GM12878 (cell line): ENCODE measurements at regions not wholly inside any gene's neighbourhood (a gene's known extent, or its start where the extent isn't known, plus 50 kb on each side); places are given as distances from the start of the nearest gene placed in this dataset.

ENCODE experiments used
- CEBPB ChIP-seq, 2 experiments: fragments of 150-350 bp in 1 of 2; IDR thresholded peaks; 2 replicates each; pipeline ENCODE4 v1.6.1; 2012 to 2014; ENCODE audit warnings: low read depth in 2 of 2, low read length in 2 of 2, borderline replicate concordance in 1 of 2, inconsistent platforms in 1 of 2
- POU2F2 ChIP-seq: IDR thresholded peaks from 3 replicates; pipeline ENCODE4 v1.6.1; 2011; ENCODE audit warnings: low read depth, mild to moderate bottlenecking, low read length, borderline replicate concordance
- RELB ChIP-seq: fragments of 450-650 bp; IDR thresholded peaks from 2 replicates; pipeline ENCODE4 v1.6.1; 2017; ENCODE audit warnings: low read depth, mild to moderate bottlenecking, moderate library complexity
- SRF ChIP-seq, 2 experiments: IDR thresholded peaks; 2 replicates each; pipeline ENCODE4 v1.6.1; 2011; ENCODE audit warnings: low read depth in 2 of 2, low read length in 2 of 2, mild to moderate bottlenecking in 1 of 2, moderate library complexity in 1 of 2
- USF2 ChIP-seq: IDR thresholded peaks from 2 replicates; pipeline ENCODE4 v1.6.1; 2011; ENCODE audit warnings: low read depth, low read length, improper control_type of control experiment, borderline replicate concordance
- ZNF592 ChIP-seq: fragments of 450-650 bp; IDR thresholded peaks from 2 replicates; pipeline ENCODE4 v1.6.1; 2017; ENCODE audit warnings: mild to moderate bottlenecking, moderate library complexity
- ZNF622 ChIP-seq: fragments of 450-650 bp; IDR thresholded peaks from 2 replicates; pipeline ENCODE4 v1.6.1; 2017; ENCODE audit warnings: mild to moderate bottlenecking, inconsistent platforms
- ZNF687 ChIP-seq: fragments of 450-650 bp; IDR thresholded peaks from 2 replicates; pipeline ENCODE4 v1.6.1; 2017; ENCODE audit warnings: mild to moderate bottlenecking, moderate library complexity

- TF ChIP-seq ZNF687 (no peak), SRF (IDR thresholded peaks at IDR 0.05; ENCODE audit: low read depth in 2 of 2, low read length in 2 of 2) (no peak), CEBPB (IDR thresholded peaks at IDR 0.05; ENCODE audit: borderline replicate concordance in 1 of 2, low read depth in 2 of 2, low read length in 2 of 2) (no peak), POU2F2 (no peak), RELB (no peak), USF2 (no peak), ZNF592 (no peak), ZNF622 (no peak)
Measured at GRCh38 chr20:33923740-33924139, 70.0 kb upstream of the RALY start (continued).
